GM12874 (cell line): ENCODE measurements at regions not wholly inside any gene's neighbourhood (a gene's known extent, or its start where the extent isn't known, plus 50 kb on each side); places are given as distances from the start of the nearest gene placed in this dataset.

ENCODE experiments used
- TF ChIP-seq, protein P1 (sequence below): IDR thresholded peaks from 2 replicates; pipeline ENCODE4 v1.5.1; 2011; ENCODE audit warnings: low read depth, mild to moderate bottlenecking, control low read depth, low read length, moderate library complexity; ENCODE audit not compliant: insufficient read depth

DNA sequence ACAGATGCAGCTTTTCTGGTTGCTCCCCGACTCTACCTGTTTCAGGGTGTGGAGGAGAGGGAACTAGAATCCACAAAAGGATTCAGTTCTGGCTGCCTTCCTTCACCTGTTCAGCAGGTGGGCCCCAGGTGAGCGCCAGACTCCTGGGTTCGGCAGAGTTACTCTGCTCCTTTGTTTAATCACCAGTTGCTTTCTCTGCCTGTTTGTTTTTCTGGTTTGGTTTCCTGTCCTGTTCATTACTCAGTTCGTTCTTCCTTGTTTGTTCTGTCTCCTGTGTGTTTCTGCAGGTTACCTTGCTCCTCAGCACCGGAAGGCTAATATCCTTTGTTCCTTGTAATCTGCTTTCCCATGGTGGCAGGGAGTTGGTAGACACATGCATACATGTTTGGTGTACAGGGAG is 508.5 kb upstream of the ATP11B start:
- TF ChIP-seq, protein P1, sequence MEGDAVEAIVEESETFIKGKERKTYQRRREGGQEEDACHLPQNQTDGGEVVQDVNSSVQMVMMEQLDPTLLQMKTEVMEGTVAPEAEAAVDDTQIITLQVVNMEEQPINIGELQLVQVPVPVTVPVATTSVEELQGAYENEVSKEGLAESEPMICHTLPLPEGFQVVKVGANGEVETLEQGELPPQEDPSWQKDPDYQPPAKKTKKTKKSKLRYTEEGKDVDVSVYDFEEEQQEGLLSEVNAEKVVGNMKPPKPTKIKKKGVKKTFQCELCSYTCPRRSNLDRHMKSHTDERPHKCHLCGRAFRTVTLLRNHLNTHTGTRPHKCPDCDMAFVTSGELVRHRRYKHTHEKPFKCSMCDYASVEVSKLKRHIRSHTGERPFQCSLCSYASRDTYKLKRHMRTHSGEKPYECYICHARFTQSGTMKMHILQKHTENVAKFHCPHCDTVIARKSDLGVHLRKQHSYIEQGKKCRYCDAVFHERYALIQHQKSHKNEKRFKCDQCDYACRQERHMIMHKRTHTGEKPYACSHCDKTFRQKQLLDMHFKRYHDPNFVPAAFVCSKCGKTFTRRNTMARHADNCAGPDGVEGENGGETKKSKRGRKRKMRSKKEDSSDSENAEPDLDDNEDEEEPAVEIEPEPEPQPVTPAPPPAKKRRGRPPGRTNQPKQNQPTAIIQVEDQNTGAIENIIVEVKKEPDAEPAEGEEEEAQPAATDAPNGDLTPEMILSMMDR: no peak

GRCh38 chr3:182292591-182292990 is 500.7 kb upstream of the ATP11B start:
- TF ChIP-seq, protein P1: no peak

- TF ChIP-seq, protein P1: no peak
Observed at GRCh38 chr3:182294256-182294655, 499.0 kb upstream of the ATP11B start.

GRCh38 chr3:182294696-182295095 is 498.6 kb upstream of the ATP11B start:
- TF ChIP-seq, protein P1: no peak

DNA sequence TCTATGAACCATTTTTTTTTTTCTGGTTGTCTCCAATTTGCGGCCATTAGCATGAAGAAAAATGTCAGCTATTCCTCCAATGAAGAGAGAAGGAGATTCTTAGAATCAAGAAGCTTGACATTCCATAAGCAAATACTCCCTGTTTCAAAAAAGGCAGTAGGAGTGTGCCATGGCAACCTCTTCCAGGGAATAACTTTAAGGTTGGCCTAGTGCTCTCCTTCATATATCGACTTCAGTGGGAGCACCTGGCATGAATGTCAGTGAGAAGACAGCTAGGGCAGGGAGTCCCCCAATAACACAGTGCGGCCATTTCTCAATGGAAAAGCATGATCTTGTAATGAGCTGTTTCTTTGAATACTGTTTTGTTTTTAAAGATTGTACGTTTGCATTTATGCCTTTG is 493.0 kb upstream of the ATP11B start:
- TF ChIP-seq, protein P1: no peak

DNA sequence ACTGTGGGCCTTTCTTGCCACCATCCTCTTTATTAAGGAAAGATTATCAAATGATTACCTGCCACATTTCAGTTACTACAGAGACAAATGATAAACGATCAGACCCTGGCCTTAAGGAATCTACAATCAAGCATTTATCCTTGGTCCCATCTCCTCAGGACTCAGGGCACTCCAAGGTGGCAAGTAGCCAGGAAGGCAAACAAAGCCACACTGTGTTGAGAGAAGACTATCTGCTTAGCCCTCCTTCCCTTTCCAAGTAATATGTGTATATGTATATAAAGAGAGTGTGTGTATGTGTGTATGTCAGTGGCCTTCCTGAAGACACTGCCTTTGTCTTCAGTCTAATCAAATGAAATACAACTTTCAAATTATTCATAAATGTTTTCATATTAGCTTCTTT is 490.1 kb upstream of the ATP11B start:
- TF ChIP-seq, protein P1: no peak

- TF ChIP-seq, protein P1: no peak
Observed at GRCh38 chr3:182305881-182306665, 487.2 kb upstream of the ATP11B start.
